Motor neuron (in vitro differentiated cells): ENCODE measurements at regions not wholly inside any gene's neighbourhood (a gene's known extent, or its start where the extent isn't known, plus 50 kb on each side); places are given as distances from the start of the nearest gene placed in this dataset.

Experiments used
- ATAC-seq, 8 experiments: fragments of 200-7000 bp; cut with Tn5 transposase; replicated peaks in 6 of 8; 2 replicates each; pipeline ENCODE4 v1.8.0; 2021; ENCODE audit warnings: mild to moderate bottlenecking in 8 of 8, moderate library complexity in 8 of 8
- H3K27ac ChIP-seq, 2 donors: fragments of 250-450 bp; sonication (Bioruptor Pico); 2 replicates each; pipeline ENCODE4 v1.9.0; 2021; ENCODE audit warnings: antibody characterized with exemption in 2 of 2, mild to moderate bottlenecking in 2 of 2, moderate library complexity in 1 of 2
- H3K4me1 ChIP-seq, 2 donors: fragments of 250-450 bp; sonication (Bioruptor Pico); replicated peaks in 1 of 2; 2 replicates each; pipeline ENCODE4 v1.6.1; 2021; ENCODE audit warnings: antibody characterized with exemption in 2 of 2, mild to moderate bottlenecking in 2 of 2, moderate library complexity in 1 of 2
- H3K4me3 ChIP-seq, 5 donors: fragments of 250-450 bp; sonication (Bioruptor Pico); 2 replicates each; pipeline ENCODE4 v1.9.0; 2021; ENCODE audit warnings: antibody characterized with exemption in 5 of 5, mild to moderate bottlenecking in 5 of 5, moderate library complexity in 4 of 5
- WGBS, 10 experiments: fragments of 450-650 bp; shearing (Covaris generic); methylation state at CpG; one replicate each; pipeline ENCODE4 v1.0.0; 2022; 5-methylcytosine and 5-hydroxymethylcytosine counted together
- in situ Hi-C, 9 experiments: fragments of 400-800 bp; cut with MboI; loops; one replicate each; pipeline ENCODE4 v1.15.0; 2021; ENCODE audit warnings: low sequenced_read_pairs in 9 of 9, low pct_unique_long_range_greater_than_20kb in 2 of 9; ENCODE audit not compliant: unreplicated experiment in 9 of 9

DNA sequence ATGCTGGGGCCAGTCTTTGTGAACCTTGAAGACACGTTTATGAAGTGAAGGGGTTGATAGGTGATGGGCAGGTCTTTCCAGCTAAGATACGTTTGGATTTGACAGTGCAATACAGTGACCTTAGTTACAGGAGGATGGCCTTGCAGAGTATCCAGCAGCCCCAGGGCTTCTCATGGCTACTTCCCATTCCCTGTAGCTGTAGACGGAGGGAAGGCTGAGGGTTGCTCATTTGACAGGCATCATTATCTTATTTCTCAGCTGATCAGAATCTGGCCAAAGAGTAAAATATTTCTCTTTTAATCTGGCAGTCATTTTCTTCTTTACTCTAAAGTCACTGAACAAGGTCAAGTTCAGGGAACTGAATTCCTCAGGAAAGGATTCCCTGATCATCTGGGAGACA, 85.1 kb upstream of the RMDN2 start:
- ATAC-seq: no peak
- 47 to 100% (median 79%) methylated on average over 1 to 3 of the region's 3 CpGs; no CpG with 5 or more reads in 3 of the 10 experiments for WGBS, 10 experiments
- H3K4me1 ChIP-seq: peaks cover 12 to 13% of the 10 kb centered on the region in 2 donors
- no peak overlapping the region for H3K27ac ChIP-seq
- in situ Hi-C loops: loop anchor here in 1 of 9 experiments (25.0 kb wide), 1 partner anchor 428 kb away; no protein-coding TSS in a partner anchor
- no peak overlapping the region for H3K4me3 ChIP-seq

GRCh38 chr2:37842732-37843440, 82.2 kb upstream of the RMDN2 start:
- in situ Hi-C loops: loop anchor here in 1 of 9 experiments (25.0 kb wide), 1 partner anchor 431 kb away; no protein-coding TSS in a partner anchor

GRCh38 chr2:37843556-37843955, 81.5 kb upstream of the RMDN2 start:
- ATAC-seq: peak in 3 of 8 experiments; percentile 79 to 97 (median 97)
- in situ Hi-C loops: loop anchor here in 1 of 9 experiments (25.0 kb wide), 1 partner anchor 431 kb away; no protein-coding TSS in a partner anchor
- WGBS, 10 experiments: 0% methylated on average over 1 of the region's 1 CpG

More at GRCh38 chr2:37842732-37843440, 82.2 kb upstream of the RMDN2 start:
- ATAC-seq: no peak
- no peak overlapping the region for H3K27ac ChIP-seq
- H3K4me3 ChIP-seq: no peak overlapping the region
- H3K4me1 ChIP-seq: peaks cover 5 to 11% of the 10 kb centered on the region in 2 donors

DNA sequence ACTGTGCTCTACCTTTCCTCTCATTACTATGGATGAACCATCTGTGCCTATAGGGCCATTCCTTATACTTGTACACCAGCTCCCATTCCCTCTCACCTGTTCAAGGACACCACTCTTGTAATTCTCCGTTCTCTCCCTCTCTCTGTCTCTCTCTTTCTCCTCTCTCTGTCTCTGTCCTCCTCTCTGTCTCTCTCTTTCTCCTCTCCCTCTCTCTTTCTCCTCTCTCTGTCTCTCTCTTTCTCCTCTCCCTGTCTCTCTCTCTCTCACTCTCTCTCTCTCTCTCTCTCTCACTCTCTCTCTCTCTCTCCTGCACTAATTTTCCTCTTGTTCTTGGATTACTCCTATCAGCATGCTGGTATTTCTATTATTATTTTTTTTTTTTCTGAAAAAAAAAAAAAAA, 78.9 kb upstream of the RMDN2 start:
- Histone ChIP-seq H3K27ac (no peak overlapping the region), H3K4me1 (no peaks in the 10 kb centered on the region), H3K4me3 (no peak overlapping the region)
- no peak for ATAC-seq
- WGBS, 10 experiments: 33 to 100% (median 43%) methylated on average over 1 of the region's 1 CpG; no CpG with 5 or more reads in 3 of the 10 experiments
- in situ Hi-C loops: loop anchor here in 1 of 9 experiments (25.0 kb wide), 1 partner anchor 434 kb away; no protein-coding TSS in a partner anchor

More at GRCh38 chr2:37843556-37843955, 81.5 kb upstream of the RMDN2 start:
- H3K4me3 ChIP-seq: no peak overlapping the region
- H3K27ac ChIP-seq: no peak overlapping the region
- H3K4me1 ChIP-seq: peaks cover 0 to 4% of the 10 kb centered on the region in 2 donors

GRCh38 chr2:37847792-37848191, 77.3 kb upstream of the RMDN2 start:
- 83 to 100% (median 91%) methylated on average over 1 to 4 of the region's 5 CpGs for WGBS, 10 experiments
- Histone ChIP-seq H3K27ac (no peak overlapping the region), H3K4me1 (no peaks in the 10 kb centered on the region), H3K4me3 (no peak overlapping the region)
- in situ Hi-C loops: loop anchor here in 1 of 9 experiments (25.0 kb wide), 1 partner anchor 435 kb away; no protein-coding TSS in a partner anchor
- peak in 1 of 8 experiments; percentile 16 for ATAC-seq

DNA sequence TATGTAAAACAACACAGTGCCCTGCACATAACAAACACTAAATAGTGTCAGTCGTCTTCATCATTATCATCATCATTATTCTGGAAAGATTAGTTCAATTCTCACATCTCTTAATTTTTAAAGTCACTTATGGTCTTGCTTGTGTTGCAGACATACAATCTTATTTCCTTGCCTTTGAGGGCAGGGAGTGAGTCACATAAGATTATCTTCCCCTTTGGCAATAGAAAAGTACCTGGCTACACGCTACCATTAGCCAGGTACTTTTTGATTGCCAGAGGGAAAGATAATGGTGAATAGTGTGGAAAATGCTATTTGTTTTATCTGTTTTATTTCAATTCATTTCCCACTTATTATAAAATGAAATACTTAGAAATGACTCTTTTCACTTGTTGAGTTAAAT, 76.6 kb upstream of the RMDN2 start:
- no peak overlapping the region for H3K4me3 ChIP-seq
- WGBS, 10 experiments: 33 to 100% (median 76%) methylated on average over 1 to 2 of the region's 2 CpGs; no CpG with 5 or more reads in 2 of the 10 experiments
- no peak for ATAC-seq
- H3K4me1 ChIP-seq: no peaks in the 10 kb centered on the region
- in situ Hi-C loops: loop anchor here in 1 of 9 experiments (25.0 kb wide), 1 partner anchor 436 kb away; no protein-coding TSS in a partner anchor
- H3K27ac ChIP-seq: no peak overlapping the region

- Histone ChIP-seq H3K4me1 (no peaks in the 10 kb centered on the region), H3K4me3 (no peak overlapping the region), H3K27ac (no peak overlapping the region)
- no peak for ATAC-seq
- whole genome bisulfite sequencing, 10 experiments: 48 to 100% methylated on average over 1 to 2 of the region's 2 CpGs; no CpG with 5 or more reads in 8 of the 10 experiments
- in situ Hi-C loops: loop anchor here in 3 of 9 experiments (25.0 kb wide), 2 partner anchors 438 to 463 kb away; no protein-coding TSS in a partner anchor
Observed at GRCh38 chr2:37849911-37850310, 75.2 kb upstream of the RMDN2 start.

DNA sequence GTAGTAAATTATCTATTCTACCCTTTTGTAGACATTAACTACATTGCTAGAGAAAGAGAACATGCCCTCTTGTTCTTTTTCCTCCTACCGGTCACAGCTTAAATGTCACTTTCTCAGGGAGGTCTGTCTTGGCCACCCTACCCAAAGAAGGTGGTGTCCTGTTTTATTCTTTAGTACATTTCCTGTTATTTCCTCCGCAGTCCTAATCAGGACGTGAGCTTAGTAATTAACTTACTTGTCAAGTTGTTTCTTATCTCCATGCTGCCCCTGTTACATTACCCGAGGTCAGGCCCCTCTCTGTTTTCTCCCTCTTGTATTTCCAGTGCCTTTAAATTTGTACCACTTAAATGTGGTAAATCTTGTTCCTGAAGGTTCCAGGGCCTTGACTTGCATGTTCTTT, 73.7 kb upstream of the RMDN2 start:
- Histone ChIP-seq H3K4me3 (no peak overlapping the region), H3K27ac (no peak overlapping the region), H3K4me1 (no peaks in the 10 kb centered on the region)
- no peak for ATAC-seq
- in situ Hi-C loops: loop anchor here in 2 of 9 experiments (25.0 kb wide), 2 partner anchors 439 to 464 kb away; no protein-coding TSS in a partner anchor
- 65 to 100% (median 78%) methylated on average over 2 to 4 of the region's 4 CpGs; no CpG with 5 or more reads in 1 of the 10 experiments for WGBS, 10 experiments

DNA sequence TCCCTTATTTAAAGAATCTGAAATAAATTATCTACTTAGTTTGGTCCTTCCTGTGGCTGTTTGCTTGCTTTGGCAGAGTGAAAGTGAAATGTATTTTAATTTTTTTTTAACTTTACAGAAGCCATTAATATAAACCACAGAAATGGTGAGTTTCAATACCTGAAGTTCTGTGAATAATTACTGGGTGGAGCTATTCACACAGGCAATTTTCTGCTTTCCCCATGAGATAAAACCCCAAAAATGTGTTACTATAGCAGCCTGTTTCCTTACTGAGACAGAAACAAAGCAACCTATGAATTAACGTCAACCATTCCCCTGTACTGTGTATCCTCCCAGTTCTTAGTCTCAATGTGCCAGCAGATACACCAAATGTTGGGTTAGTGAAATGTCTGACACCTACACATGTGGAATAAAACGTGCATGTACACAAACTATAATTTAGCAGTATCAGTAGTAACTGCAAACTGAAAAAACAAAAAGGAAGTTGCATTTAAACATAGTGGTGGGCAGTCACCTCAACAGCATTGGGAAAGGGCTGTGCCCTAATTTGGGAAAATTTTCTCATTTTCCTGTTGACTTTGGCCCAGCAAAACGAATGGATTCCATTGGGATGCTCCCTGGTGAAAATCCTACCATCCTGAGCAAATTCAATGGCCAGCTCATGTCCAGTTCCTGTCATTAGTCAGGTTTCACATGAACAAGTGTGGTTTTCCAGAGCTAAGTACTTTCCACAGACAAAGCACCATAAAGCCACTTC, 73.1 kb upstream of the RMDN2 start:
- 17 to 85% (median 60%) methylated on average over 1 to 3 of the region's 3 CpGs; no CpG with 5 or more reads in 1 of the 10 experiments for WGBS, 10 experiments
- in situ Hi-C loops: loop anchor here in 2 of 9 experiments (25.0 kb wide), 2 partner anchors 440 to 465 kb away; no protein-coding TSS in a partner anchor
- Histone ChIP-seq H3K4me1 (no peaks in the 10 kb centered on the region), H3K4me3 (no peak overlapping the region), H3K27ac (no peak overlapping the region)
- ATAC-seq: peak in 1 of 8 experiments; percentile 25

GRCh38 chr2:37852585-37853014, 72.5 kb upstream of the RMDN2 start:
- WGBS, 10 experiments: 83 to 100% (median 85%) methylated on average over 1 of the region's 1 CpG; no CpG with 5 or more reads in 6 of the 10 experiments
- in situ Hi-C loops: loop anchor here in 2 of 9 experiments (25.0 kb wide), 2 partner anchors 440 to 465 kb away; no protein-coding TSS in a partner anchor
- no peak for ATAC-seq
- H3K27ac ChIP-seq: no peak overlapping the region
- H3K4me3 ChIP-seq: no peak overlapping the region
- H3K4me1 ChIP-seq: no peaks in the 10 kb centered on the region

- Histone ChIP-seq H3K27ac (no peak overlapping the region), H3K4me3 (no peak overlapping the region), H3K4me1 (no peaks in the 10 kb centered on the region)
- in situ Hi-C loops: loop anchor here in 2 of 9 experiments (25.0 kb wide), 2 partner anchors 442 to 467 kb away; no protein-coding TSS in a partner anchor
- ATAC-seq: no peak
- WGBS, 10 experiments: 67 to 100% (median 90%) methylated on average over 1 to 7 of the region's 7 CpGs; no CpG with 5 or more reads in 1 of the 10 experiments
Observed at GRCh38 chr2:37854676-37855282, 70.3 kb upstream of the RMDN2 start.

- in situ Hi-C loops: loop anchor here in 2 of 9 experiments (25.0 kb wide), 2 partner anchors 443 to 468 kb away; no protein-coding TSS in a partner anchor
- 20 to 100% (median 87%) methylated on average over 1 to 9 of the region's 13 CpGs; no CpG with 5 or more reads in 1 of the 10 experiments for WGBS, 10 experiments
- ATAC-seq: no peak
- H3K4me3 ChIP-seq: no peak overlapping the region
- no peaks in the 10 kb centered on the region for H3K4me1 ChIP-seq
- no peak overlapping the region for H3K27ac ChIP-seq
Observed at GRCh38 chr2:37855283-37856041, 69.6 kb upstream of the RMDN2 start.
